Occipital lobe (tissue), 1 donor: ENCODE measurements at regions not wholly inside any gene's neighbourhood (a gene's known extent, or its start where the extent isn't known, plus 50 kb on each side); places are given as distances from the start of the nearest gene placed in this dataset.
"Not testable (repeated sequence)": the region's sequence is repeated elsewhere in the genome, so short reads cannot be mapped to it uniquely, and the experiment has no call there.

Source experiments
- DNase-seq: peaks from one replicate; lab custom pipeline; 2025; lab: John Stamatoyannopoulos, UW

GRCh38 chr10:7108141-7108540 lies 302.7 kb downstream of the SFMBT2 start:
- DNase-seq = no peak

DNA sequence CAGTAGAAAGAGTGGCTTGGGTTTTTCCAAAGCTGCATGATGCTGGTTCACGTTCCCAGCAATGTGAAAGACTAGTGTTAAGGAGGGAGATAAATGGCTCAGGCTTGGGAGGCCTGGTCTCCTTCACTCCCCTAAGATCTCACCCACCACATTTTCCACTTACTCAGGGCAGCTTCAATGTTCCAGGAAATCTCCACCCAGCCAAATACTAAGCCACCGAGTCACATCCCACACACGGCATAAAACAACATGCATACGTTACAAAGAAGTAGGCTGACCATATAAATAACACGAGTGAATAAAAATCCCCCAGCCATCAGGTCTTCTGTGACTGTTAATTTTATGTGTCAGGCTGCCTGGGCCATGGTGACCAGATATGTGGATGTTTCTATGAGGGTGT lies 303.5 kb downstream of the SFMBT2 start:
- no peak for DNase-seq

GRCh38 chr10:7104379-7104778 lies 306.5 kb downstream of the SFMBT2 start:
- DNase-seq = not testable (repeated sequence)

- DNase-seq = no peak
Measured at GRCh38 chr10:7102557-7103349, 308.1 kb downstream of the SFMBT2 start.

GRCh38 chr10:7102084-7102483 lies 308.8 kb downstream of the SFMBT2 start:
- no peak for DNase-seq

GRCh38 chr10:7101451-7101850 lies 309.4 kb downstream of the SFMBT2 start:
- DNase-seq = no peak

- no peak for DNase-seq
Measured at GRCh38 chr10:7100032-7100702, 310.7 kb downstream of the SFMBT2 start.

- DNase-seq = no peak
Measured at GRCh38 chr10:7098160-7098762, 312.6 kb downstream of the SFMBT2 start.

GRCh38 chr10:7094781-7095180 lies 316.1 kb downstream of the SFMBT2 start:
- no peak for DNase-seq

- no peak for DNase-seq
Measured at GRCh38 chr10:7093368-7093767, 317.5 kb downstream of the SFMBT2 start.

GRCh38 chr10:7092603-7093002 lies 318.2 kb downstream of the SFMBT2 start:
- no peak for DNase-seq

GRCh38 chr10:7090529-7090928 lies 320.3 kb downstream of the SFMBT2 start:
- DNase-seq = no peak

- DNase-seq = no peak
Measured at GRCh38 chr10:7085913-7086589, 324.8 kb downstream of the SFMBT2 start.

DNA sequence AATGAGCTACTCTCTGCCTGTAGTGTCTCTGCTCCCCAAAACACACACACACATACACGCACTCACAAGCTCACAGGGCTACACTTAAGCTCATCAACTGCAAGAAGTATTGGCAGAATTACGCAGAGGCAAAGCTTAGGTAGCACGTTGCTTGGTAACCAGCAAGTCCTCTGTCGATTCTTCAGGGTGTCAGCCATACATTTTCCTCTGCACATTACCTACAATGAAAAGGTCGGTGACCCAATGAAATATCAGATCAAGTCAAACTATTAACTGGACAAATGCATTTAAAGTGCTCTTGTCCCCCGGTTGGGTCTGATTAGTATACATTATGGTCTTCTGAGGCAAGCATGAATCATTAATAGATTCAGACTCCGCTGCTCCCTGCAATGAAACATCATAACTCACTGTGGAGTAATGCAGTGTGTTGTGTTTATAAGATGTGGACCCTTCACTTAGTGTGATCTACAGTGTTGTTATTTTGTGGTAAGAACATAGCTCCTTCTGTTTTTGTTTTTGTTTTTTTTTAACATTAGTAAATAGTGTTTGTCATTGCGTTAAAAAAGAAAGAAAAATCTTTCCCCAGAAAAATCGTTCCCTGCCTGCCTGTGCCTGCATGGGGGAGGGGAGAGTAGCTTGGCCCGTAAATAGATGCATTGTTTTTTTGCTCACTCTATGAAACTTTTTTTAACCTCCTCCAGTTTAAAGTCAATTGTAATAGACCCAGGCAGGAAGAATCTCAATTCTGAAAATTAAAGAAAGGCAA lies 325.5 kb downstream of the SFMBT2 start:
- DNase-seq = no peak

- no peak for DNase-seq
Measured at GRCh38 chr10:7084280-7085005, 326.4 kb downstream of the SFMBT2 start.

DNA sequence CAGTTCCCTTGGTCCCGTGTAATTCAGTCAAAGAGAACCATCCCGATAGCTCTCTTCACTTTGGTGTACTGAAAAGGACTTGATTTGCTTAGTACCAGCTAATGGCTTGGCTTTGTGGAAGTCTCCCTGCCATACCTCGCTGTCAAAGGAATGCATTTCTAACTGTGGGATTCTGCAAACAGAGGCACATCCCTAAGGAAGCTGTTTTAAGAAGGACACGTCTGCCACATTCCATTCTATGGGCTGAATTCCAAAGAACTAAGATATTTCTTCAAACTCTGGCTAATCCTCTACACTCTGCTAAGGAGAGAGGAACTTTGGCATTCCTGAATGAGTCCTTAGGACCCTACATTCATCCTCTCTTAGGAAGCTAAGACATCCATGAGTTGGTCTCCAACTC lies 327.9 kb downstream of the SFMBT2 start:
- DNase-seq = no peak

GRCh38 chr10:7077880-7078279 lies 333.0 kb downstream of the SFMBT2 start:
- no peak for DNase-seq

DNA sequence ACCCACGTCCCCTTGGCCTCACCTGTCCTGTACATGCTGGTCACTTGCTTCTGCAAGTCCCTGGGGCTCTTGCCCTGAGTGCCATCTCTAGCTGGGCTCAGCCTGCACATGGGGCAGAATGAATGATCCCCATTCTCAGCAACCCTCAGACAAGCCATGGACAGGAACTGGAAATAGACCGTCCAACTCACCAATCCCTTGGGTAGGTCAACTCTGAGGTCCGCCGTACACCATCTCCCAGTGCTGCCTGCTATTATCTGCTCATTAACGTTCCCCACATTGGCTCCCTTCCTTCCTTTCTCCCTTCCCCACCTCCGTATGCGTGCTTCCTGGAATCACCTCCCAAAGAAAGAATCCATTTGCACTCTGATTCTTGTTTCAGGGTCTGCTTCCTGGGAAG lies 335.0 kb downstream of the SFMBT2 start:
- no peak for DNase-seq

DNA sequence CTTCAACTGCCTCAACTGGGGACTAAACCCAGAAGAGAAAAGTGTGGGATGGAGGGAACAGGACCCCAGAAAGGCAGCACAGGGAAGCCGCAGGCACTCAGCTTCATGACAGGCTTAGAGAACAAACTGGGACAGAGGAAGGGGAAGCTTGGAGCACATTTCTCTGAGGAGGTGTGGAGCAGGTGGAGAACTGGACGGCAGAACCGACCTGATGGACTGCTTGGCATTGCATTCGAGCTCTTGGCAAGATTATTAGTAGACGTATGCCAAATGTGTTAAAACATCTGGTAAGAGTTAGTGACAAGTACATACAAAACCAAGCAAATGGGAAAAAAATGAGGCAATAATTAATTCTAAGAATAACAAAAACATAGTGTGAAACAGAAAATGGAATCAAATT lies 335.7 kb downstream of the SFMBT2 start:
- no peak for DNase-seq

DNA sequence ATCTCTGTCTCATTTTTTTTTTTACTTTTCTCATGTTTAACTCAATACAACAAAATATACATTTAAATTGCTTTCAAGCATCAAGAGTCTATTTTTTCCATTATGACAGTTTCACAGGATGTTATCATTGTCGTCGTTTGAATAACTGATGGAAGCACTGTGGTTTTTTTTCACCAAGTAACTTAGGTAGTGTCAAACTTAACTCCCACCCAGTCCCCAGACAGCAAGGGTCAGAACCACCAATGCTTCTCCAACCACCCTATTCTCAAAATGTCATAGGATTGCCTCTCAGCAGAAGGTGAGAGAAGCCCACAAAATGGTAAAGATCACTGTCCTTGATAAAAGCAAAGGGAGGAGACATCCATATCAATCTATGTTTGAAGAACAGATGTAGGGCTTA lies 339.4 kb downstream of the SFMBT2 start:
- DNase-seq = no peak

GRCh38 chr10:7070950-7071349 lies 339.9 kb downstream of the SFMBT2 start:
- no peak for DNase-seq
